Body of pancreas (tissue), 4 donors: ENCODE measurements at regions not wholly inside any gene's neighbourhood (a gene's known extent, or its start where the extent isn't known, plus 50 kb on each side); places are given as distances from the start of the nearest gene placed in this dataset.

ENCODE experiments used
- ATAC-seq: fragments of 150-250 bp; one replicate; pipeline ENCODE4 v1.9.1; 2016
- DNase-seq, 4 donors: peaks; one replicate each; pipeline ENCODE4 v3.0.0-alpha.2; 2019
- H3K27ac ChIP-seq, 4 donors: fragments of 200-600 bp; sonication (generic); 1 replicate in 3 of 4; 2 replicates in 1 of 4; pipeline versions ENCODE4 v1.5.1 to v1.6.1; 2016 to 2019; ENCODE audit warnings: mild to moderate bottlenecking in 1 of 4, mixed read lengths in 1 of 4, moderate library complexity in 1 of 4
- H3K27me3 ChIP-seq, 2 donors: fragments of 200-600 bp; sonication (generic); one replicate each; pipeline ENCODE4 v1.6.0; 2016; ENCODE audit warnings: mild to moderate bottlenecking in 1 of 2
- H3K36me3 ChIP-seq, 2 donors: fragments of 200-600 bp; sonication (generic); replicated peaks in 1 of 2; 2 replicates each; pipeline ENCODE4 v1.5.1; 2016; ENCODE audit warnings: low read depth in 2 of 2; ENCODE audit not compliant: insufficient read depth in 1 of 2
- H3K4me1 ChIP-seq: fragments of 200-600 bp; sonication (generic); one replicate; pipeline ENCODE4 v1.6.0; 2016
- H3K4me3 ChIP-seq, 2 donors: fragments of 200-600 bp; sonication (generic); 1 replicate in 1 of 2; 2 replicates in 1 of 2; pipeline ENCODE4 v1.5.1; 2016 to 2019
- H3K9me3 ChIP-seq, 3 donors: fragments of 200-600 bp; sonication (generic); 1 replicate in 2 of 3; 2 replicates in 1 of 3; pipeline ENCODE4 v1.5.1; 2016
- POLR2A ChIP-seq, 3 donors: fragments of 450-650 bp; IDR thresholded peaks; one replicate each; pipeline ENCODE4 v1.6.1; 2016; ENCODE audit warnings: antibody characterized with exemption in 3 of 3, mild to moderate bottlenecking in 2 of 3
- WGBS, 2 donors: methylation state at CpG; one replicate each; pipeline ENCODE4 v1.1.5; 2017; 5-methylcytosine and 5-hydroxymethylcytosine counted together
- intact Hi-C: fragments of 100-400 bp; cut with DNase I; formaldehyde crosslinking; loops from one replicate; pipeline ENCODE4 v1.15.1; 2023
- TF ChIP-seq, protein P1 (sequence below), 7 experiments: fragments of 450-650 bp in 4 of 7; fragments of 200-600 bp in 3 of 7; sonication (generic) in 3 of 7; IDR thresholded peaks; one replicate each; pipeline ENCODE4 v1.5.1; 2016 to 2019; ENCODE audit warnings: antibody characterized with exemption in 7 of 7

DNA sequence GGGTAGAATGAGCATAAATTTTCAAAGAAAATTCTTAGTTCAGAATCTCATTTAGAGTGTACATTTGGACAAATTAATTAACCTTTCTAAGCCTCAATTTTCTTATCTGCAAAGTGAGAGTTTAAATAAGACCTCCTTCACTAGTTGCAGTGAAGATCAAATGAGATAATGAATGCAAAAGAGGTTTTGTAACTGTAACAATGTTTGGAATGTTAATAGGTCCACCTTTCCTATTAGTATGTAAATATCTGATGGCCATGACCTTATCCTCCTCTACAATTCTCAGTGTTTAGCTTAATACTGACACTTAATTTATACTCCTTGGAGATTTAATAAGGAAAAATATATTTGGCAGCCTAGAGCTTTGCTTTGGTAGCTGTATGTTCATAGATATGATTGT, 138.8 kb downstream of the GABRG1 start:
- no peaks in the 10 kb centered on the region for H3K36me3 ChIP-seq
- no peaks in the 10 kb centered on the region for H3K27me3 ChIP-seq
- ATAC-seq, result no peak
- no peak overlapping the region for H3K27ac ChIP-seq
- intact Hi-C loops, result no loop called here
- DNase-seq, result no peak
- H3K4me1 ChIP-seq, result no peaks in the 10 kb centered on the region
- TF ChIP-seq, protein P1, sequence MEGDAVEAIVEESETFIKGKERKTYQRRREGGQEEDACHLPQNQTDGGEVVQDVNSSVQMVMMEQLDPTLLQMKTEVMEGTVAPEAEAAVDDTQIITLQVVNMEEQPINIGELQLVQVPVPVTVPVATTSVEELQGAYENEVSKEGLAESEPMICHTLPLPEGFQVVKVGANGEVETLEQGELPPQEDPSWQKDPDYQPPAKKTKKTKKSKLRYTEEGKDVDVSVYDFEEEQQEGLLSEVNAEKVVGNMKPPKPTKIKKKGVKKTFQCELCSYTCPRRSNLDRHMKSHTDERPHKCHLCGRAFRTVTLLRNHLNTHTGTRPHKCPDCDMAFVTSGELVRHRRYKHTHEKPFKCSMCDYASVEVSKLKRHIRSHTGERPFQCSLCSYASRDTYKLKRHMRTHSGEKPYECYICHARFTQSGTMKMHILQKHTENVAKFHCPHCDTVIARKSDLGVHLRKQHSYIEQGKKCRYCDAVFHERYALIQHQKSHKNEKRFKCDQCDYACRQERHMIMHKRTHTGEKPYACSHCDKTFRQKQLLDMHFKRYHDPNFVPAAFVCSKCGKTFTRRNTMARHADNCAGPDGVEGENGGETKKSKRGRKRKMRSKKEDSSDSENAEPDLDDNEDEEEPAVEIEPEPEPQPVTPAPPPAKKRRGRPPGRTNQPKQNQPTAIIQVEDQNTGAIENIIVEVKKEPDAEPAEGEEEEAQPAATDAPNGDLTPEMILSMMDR (IDR thresholded peaks at IDR 0.05), result no peak
- TF ChIP-seq POLR2A (IDR thresholded peaks at IDR 0.05), result no peak
- no peak overlapping the region for H3K4me3 ChIP-seq
- no peaks in the 10 kb centered on the region for H3K9me3 ChIP-seq

DNA sequence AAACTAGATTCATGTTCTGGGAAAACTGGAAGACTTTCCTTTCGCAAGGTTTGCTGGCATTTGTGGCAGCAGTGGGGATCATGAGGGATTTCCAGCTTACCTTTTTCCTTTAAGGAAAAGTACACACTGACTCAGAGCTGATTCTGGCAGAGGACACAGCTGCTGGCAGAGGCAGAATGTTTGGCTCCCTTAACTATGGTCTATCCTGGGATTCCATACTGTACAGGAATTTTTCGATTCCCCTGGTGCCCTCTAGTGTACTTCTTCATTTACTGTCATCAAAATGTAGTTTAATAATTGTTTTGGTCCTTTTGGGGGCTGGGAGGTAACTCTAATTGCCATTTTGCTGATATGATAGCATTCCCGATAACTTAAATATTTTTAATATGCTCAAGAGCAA, 152.7 kb downstream of the GABRG1 start:
- DNase-seq (no peak), ATAC-seq (no peak)
- intact Hi-C loops, result no loop called here
- TF ChIP-seq POLR2A (IDR thresholded peaks at IDR 0.05), result no peak
- TF ChIP-seq, protein P1 (IDR thresholded peaks at IDR 0.05), result no peak
- Histone ChIP-seq H3K4me1 (no peaks in the 10 kb centered on the region), H3K9me3 (peaks cover 0 to 13% (median 0%) of the 10 kb centered on the region in 3 donors), H3K36me3 (no peaks in the 10 kb centered on the region), H3K27me3 (no peaks in the 10 kb centered on the region), H3K27ac (no peak overlapping the region), H3K4me3 (no peak overlapping the region)
- 54 to 67% methylated on average over 3 of the region's 3 CpGs for WGBS, 2 donors

DNA sequence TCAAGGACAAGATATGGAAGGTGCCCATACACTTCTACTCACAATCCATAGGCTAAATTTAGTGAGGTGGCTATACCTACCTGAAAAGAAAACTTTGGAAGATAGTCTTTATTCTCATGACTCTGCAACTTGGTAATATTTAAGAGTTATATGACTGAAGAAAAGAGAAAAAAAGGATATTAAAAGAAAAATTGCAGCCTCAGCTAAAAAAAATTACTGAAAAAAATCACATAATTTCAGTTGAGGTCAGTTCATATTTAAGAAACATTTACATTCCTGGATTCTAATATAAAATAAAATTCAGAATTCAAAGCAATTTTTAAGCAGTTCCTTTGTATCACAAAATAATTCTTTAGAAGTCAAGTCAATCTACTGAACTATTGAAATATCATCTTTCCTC, 166.5 kb downstream of the GABRG1 start:
- no peaks in the 10 kb centered on the region for H3K36me3 ChIP-seq
- no peak overlapping the region for H3K27ac ChIP-seq
- no peak overlapping the region for H3K4me3 ChIP-seq
- no peak for ATAC-seq
- no peaks in the 10 kb centered on the region for H3K27me3 ChIP-seq
- no peak for DNase-seq
- no peak for TF ChIP-seq POLR2A (IDR thresholded peaks at IDR 0.05)
- TF ChIP-seq, protein P1 (IDR thresholded peaks at IDR 0.05), result no peak
- H3K4me1 ChIP-seq, result no peaks in the 10 kb centered on the region
- H3K9me3 ChIP-seq, result no peaks in the 10 kb centered on the region
- intact Hi-C loops, result no loop called here

DNA sequence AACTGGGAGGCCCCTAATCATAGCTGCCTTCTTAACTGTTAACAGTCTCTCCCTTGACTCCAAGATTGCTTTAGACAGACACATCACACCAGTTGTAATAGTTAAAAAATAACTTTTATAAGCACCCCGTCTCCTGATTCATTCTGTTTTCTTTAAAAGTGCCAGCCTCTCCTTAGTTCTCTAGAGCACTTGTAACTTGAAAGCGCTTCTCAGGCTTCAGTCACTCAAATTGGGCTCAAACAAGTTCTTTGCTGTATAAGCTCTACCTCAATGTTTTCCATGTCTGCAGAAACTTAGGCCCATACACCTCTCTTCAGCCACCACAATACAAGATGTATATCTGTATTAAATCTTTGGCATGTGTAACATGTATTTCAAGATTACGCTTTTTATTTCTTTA, 169.6 kb downstream of the GABRG1 start:
- Histone ChIP-seq H3K27ac (no peak overlapping the region), H3K36me3 (no peaks in the 10 kb centered on the region), H3K9me3 (no peaks in the 10 kb centered on the region), H3K4me1 (no peaks in the 10 kb centered on the region), H3K27me3 (no peaks in the 10 kb centered on the region), H3K4me3 (no peak overlapping the region)
- intact Hi-C loops, result no loop called here
- WGBS, 2 donors, result 35 to 40% methylated on average over 3 of the region's 3 CpGs
- DNase-seq, result no peak
- ATAC-seq, result no peak
- TF ChIP-seq, protein P1 (IDR thresholded peaks at IDR 0.05), result no peak
- no peak for TF ChIP-seq POLR2A (IDR thresholded peaks at IDR 0.05)

DNA sequence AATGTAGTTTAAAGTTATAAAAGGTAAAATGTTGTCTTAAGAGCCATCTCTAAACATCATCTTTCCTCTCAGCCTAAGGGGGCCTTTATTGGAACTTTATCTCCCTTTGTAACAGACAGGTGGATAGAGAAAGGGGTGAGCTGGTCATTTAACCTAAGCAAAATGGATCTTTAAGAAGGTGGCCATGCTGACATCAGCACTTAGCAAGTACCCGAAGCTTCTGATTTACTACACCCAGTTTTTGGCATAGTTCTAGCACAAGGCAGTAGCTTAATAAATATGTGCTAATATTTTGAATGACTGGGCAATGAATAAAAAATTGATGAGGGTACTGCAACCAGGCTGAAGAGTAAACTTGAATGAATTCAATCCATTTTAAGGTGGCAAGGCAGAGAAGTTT, 172.7 kb downstream of the GABRG1 start:
- H3K9me3 ChIP-seq, result no peaks in the 10 kb centered on the region
- H3K27me3 ChIP-seq, result no peaks in the 10 kb centered on the region
- H3K4me1 ChIP-seq, result no peaks in the 10 kb centered on the region
- TF ChIP-seq, protein P1 (IDR thresholded peaks at IDR 0.05), result no peak
- TF ChIP-seq POLR2A (IDR thresholded peaks at IDR 0.05), result no peak
- intact Hi-C loops, result no loop called here
- WGBS, 2 donors, result 55 to 61% methylated on average over 1 of the region's 1 CpG
- no peak for ATAC-seq
- no peak overlapping the region for H3K27ac ChIP-seq
- H3K36me3 ChIP-seq, result no peaks in the 10 kb centered on the region
- no peak for DNase-seq
- no peak overlapping the region for H3K4me3 ChIP-seq
